Upper lobe of left lung (tissue), 4 donors: ENCODE measurements at regions not wholly inside any gene's neighbourhood (a gene's known extent, or its start where the extent isn't known, plus 50 kb on each side); places are given as distances from the start of the nearest gene placed in this dataset.

Experiments
- POLR2A ChIP-seq, 4 donors: fragments of 450-650 bp; IDR thresholded peaks; one replicate each; pipeline ENCODE4 v1.5.1; 2016 to 2017; ENCODE audit warnings: antibody characterized with exemption in 4 of 4, mild to moderate bottlenecking in 2 of 4
- POLR2AphosphoS5 ChIP-seq, 2 donors: sonication (generic); formaldehyde crosslinking; IDR thresholded peaks; one replicate each; pipeline ENCODE4 v1.5.1; 2017; ENCODE audit warnings: antibody characterized with exemption in 2 of 2
- TF ChIP-seq, protein P1 (sequence below), 6 experiments: fragments of 450-650 bp in 4 of 6; fragments of 200-600 bp in 2 of 6; sonication (generic) in 2 of 6; IDR thresholded peaks; one replicate each; pipeline ENCODE4 v1.5.1; 2016 to 2019; ENCODE audit warnings: antibody characterized with exemption in 6 of 6

DNA sequence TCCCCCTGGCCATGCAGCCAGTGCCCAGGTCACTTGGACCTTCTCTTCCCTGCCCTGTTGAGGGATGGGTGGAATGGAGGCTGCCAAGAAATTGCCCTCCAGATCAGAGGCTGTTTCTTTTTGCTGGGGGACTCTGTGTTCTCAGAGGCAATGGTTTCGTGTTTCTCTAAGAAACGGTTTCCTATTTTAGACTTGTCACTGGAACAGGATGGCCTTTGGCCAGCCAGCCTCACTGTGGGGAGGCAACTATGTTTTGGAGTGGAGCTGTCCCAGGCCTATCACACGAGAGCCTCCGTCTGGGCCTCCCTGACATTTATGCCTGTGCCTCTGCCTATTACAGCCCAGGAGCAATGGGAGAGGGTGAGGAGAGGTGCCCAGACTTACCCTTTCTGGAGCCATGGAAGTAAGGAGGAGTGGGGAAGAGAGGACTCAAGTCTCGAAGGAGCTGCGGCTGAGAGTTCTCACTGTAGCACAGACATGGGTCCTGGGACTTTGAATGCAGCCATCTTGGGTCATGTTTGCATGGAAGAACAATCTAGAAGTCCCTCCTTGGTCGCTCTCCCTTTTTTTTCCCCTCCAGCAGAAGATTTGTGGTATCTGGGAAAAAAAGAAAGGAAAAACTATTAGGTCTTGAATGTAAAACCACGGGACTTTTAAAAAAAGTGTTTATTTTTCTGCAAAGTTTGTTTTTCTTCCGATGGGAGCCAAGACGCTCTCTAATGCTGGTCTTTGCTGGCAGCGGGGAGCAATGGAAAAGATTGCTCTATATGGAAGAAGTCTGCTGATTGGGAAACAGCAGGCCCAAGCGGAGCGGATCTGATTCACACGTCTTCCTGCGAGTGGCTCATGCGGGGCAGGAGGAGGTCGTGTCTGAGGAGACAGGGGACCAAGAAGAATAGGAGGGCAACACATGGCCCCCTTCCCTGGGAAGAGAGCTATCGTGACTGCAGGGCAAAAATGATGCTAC, 219.2 kb downstream of the FOXD2 start:
- TF ChIP-seq, protein P1, sequence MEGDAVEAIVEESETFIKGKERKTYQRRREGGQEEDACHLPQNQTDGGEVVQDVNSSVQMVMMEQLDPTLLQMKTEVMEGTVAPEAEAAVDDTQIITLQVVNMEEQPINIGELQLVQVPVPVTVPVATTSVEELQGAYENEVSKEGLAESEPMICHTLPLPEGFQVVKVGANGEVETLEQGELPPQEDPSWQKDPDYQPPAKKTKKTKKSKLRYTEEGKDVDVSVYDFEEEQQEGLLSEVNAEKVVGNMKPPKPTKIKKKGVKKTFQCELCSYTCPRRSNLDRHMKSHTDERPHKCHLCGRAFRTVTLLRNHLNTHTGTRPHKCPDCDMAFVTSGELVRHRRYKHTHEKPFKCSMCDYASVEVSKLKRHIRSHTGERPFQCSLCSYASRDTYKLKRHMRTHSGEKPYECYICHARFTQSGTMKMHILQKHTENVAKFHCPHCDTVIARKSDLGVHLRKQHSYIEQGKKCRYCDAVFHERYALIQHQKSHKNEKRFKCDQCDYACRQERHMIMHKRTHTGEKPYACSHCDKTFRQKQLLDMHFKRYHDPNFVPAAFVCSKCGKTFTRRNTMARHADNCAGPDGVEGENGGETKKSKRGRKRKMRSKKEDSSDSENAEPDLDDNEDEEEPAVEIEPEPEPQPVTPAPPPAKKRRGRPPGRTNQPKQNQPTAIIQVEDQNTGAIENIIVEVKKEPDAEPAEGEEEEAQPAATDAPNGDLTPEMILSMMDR (IDR thresholded peaks at IDR 0.05), result no peak
- TF ChIP-seq POLR2AphosphoS5 (IDR thresholded peaks at IDR 0.05) (no peak), POLR2A (IDR thresholded peaks at IDR 0.05) (no peak)
